GM13977 (cell line): ENCODE measurements at regions not wholly inside any gene's neighbourhood (a gene's known extent, or its start where the extent isn't known, plus 50 kb on each side); places are given as distances from the start of the nearest gene placed in this dataset.

Source experiments
- DNase-seq: peaks from one replicate; pipeline ENCODE4 v3.0.0; 2012; ENCODE audit warnings: low spot score
- CTCF ChIP-seq: IDR thresholded peaks from 2 replicates; pipeline ENCODE4 v1.5.1; 2012; ENCODE audit warnings: mild to moderate bottlenecking, control low read depth; ENCODE audit not compliant: insufficient read depth; ENCODE audit errors: extremely low read depth, missing control alignments
- in situ Hi-C: fragments of 300-500 bp; cut with MboI; formaldehyde crosslinking; loops from one replicate; pipeline ENCODE4 v1.12.0; 2022; ENCODE audit warnings: low sequenced_read_pairs, low pct_unique_long_range_greater_than_20kb, mixed read lengths, inconsistent platforms; ENCODE audit not compliant: unreplicated experiment

GRCh38 chr10:23899166-23899565, 309.8 kb upstream of the KIAA1217 start:
- no peak for TF ChIP-seq CTCF
- in situ Hi-C loops = no loop called here
- no peak for DNase-seq

- no peak for TF ChIP-seq CTCF
- DNase-seq = no peak
- in situ Hi-C loops = no loop called here
Observed at GRCh38 chr10:23910291-23910690, 298.6 kb upstream of the KIAA1217 start.

- no peak for DNase-seq
- in situ Hi-C loops = no loop called here
Observed at GRCh38 chr10:23912884-23913404, 296.0 kb upstream of the KIAA1217 start.

GRCh38 chr10:23914641-23915040, 294.3 kb upstream of the KIAA1217 start:
- in situ Hi-C loops = no loop called here
- DNase-seq = no peak
- TF ChIP-seq CTCF = no peak

More at GRCh38 chr10:23912884-23913404, 296.0 kb upstream of the KIAA1217 start:
- TF ChIP-seq CTCF = no peak

- in situ Hi-C loops = no loop called here
- DNase-seq = no peak
- no peak for TF ChIP-seq CTCF
Observed at GRCh38 chr10:23917251-23917840, 291.6 kb upstream of the KIAA1217 start.

GRCh38 chr10:23918090-23918723, 290.7 kb upstream of the KIAA1217 start:
- TF ChIP-seq CTCF = no peak
- in situ Hi-C loops = no loop called here
- no peak for DNase-seq
